Thyroid gland (tissue), 4 donors: ENCODE measurements at regions not wholly inside any gene's neighbourhood (a gene's known extent, or its start where the extent isn't known, plus 50 kb on each side); places are given as distances from the start of the nearest gene placed in this dataset.

Experiments
- DNase-seq, 2 donors: peaks; one replicate each; pipeline ENCODE4 v3.0.0-alpha.2; 2019
- H3K27ac ChIP-seq, 3 donors: fragments of 200-600 bp; sonication (generic); 1 replicate in 2 of 3; 2 replicates in 1 of 3; pipeline ENCODE4 v1.5.1; 2016 to 2019; ENCODE audit warnings: mild to moderate bottlenecking in 1 of 3, moderate library complexity in 1 of 3
- H3K27me3 ChIP-seq: fragments of 200-600 bp; sonication (generic); one replicate; pipeline ENCODE4 v1.5.1; 2019
- H3K36me3 ChIP-seq, 2 donors: fragments of 200-600 bp; sonication (generic); one replicate each; pipeline ENCODE4 v1.5.1; 2016 to 2019
- H3K4me1 ChIP-seq, 2 donors: fragments of 200-600 bp; sonication (generic); one replicate each; pipeline ENCODE4 v1.5.1; 2017 to 2019
- H3K4me3 ChIP-seq, 3 donors: fragments of 200-600 bp; sonication (generic); replicated peaks in 1 of 3; 1 replicate in 2 of 3; 2 replicates in 1 of 3; pipeline ENCODE4 v1.5.1; 2016; ENCODE audit warnings: mild to moderate bottlenecking in 1 of 3
- H3K9me3 ChIP-seq: fragments of 200-600 bp; sonication (generic); one replicate; pipeline ENCODE4 v1.5.1; 2017
- POLR2A ChIP-seq, 2 donors: fragments of 450-650 bp; IDR thresholded peaks; one replicate each; pipeline ENCODE4 v1.6.1; 2017; ENCODE audit warnings: antibody characterized with exemption in 2 of 2, mild to moderate bottlenecking in 2 of 2, moderate library complexity in 1 of 2
- WGBS, 2 donors: methylation state at CpG; one replicate each; pipeline ENCODE4 v1.1.5; 2017; 5-methylcytosine and 5-hydroxymethylcytosine counted together
- intact Hi-C: fragments of 100-400 bp; cut with DNase I; formaldehyde crosslinking; loops from one replicate; pipeline ENCODE4 v1.15.1; 2023
- TF ChIP-seq, protein P1 (sequence below), 6 experiments: fragments of 200-600 bp in 3 of 6; fragments of 450-650 bp in 3 of 6; sonication (generic) in 3 of 6; IDR thresholded peaks; one replicate each; pipeline ENCODE4 v1.5.1; 2016 to 2019; ENCODE audit warnings: antibody characterized with exemption in 6 of 6, mild to moderate bottlenecking in 2 of 6, inconsistent platforms in 1 of 6, moderate library complexity in 1 of 6

DNA sequence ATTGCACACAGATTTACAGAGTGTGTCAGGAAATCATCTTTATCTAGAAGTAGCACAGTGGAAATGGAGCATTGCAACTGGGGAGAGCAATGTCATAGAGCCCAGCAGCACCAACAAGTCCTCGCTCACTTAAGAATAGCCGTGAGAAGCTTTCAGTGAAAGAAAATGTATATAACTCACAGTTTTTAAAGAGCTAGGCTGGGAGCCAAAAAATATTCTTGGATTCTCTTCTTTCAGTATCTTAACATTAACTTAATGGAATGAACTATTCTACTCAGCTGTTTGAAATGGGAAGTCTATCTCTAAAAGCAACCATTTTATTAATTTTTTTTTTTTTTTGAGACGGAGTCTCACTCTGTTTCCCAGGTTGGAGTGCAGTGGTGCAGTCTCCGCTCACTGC lies 329.6 kb downstream of the COG6 start:
- WGBS, 2 donors = 86 to 88% methylated on average over 4 of the region's 4 CpGs
- no peaks in the 10 kb centered on the region for H3K9me3 ChIP-seq
- intact Hi-C loops = no loop called here

DNA sequence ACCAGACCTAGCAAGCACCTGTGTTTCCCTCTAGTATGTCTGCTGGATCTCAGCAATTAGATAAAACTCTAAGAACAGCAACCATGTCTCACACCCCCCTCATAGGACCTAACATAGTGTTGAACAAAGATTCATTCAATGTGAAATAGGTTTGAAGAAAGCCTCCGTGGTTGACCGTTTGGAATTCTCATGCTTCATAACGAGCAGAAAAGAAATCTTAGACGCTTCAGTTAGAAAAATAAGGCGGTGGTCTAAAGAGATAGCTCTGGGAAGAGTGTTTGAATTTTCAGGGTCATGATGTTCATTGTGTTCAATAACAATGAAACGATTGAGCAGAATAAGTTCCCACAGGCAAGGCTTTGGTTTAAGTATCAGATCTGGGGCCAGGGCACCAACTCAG lies 332.9 kb downstream of the COG6 start:
- Histone ChIP-seq H3K27me3 (no peaks in the 10 kb centered on the region), H3K4me3 (no peak overlapping the region), H3K9me3 (no peaks in the 10 kb centered on the region), H3K27ac (no peak overlapping the region), H3K36me3 (no peaks in the 10 kb centered on the region), H3K4me1 (no peaks in the 10 kb centered on the region)
- no peak for TF ChIP-seq POLR2A (IDR thresholded peaks at IDR 0.05)
- TF ChIP-seq, protein P1, sequence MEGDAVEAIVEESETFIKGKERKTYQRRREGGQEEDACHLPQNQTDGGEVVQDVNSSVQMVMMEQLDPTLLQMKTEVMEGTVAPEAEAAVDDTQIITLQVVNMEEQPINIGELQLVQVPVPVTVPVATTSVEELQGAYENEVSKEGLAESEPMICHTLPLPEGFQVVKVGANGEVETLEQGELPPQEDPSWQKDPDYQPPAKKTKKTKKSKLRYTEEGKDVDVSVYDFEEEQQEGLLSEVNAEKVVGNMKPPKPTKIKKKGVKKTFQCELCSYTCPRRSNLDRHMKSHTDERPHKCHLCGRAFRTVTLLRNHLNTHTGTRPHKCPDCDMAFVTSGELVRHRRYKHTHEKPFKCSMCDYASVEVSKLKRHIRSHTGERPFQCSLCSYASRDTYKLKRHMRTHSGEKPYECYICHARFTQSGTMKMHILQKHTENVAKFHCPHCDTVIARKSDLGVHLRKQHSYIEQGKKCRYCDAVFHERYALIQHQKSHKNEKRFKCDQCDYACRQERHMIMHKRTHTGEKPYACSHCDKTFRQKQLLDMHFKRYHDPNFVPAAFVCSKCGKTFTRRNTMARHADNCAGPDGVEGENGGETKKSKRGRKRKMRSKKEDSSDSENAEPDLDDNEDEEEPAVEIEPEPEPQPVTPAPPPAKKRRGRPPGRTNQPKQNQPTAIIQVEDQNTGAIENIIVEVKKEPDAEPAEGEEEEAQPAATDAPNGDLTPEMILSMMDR (IDR thresholded peaks at IDR 0.05) = no peak
- intact Hi-C loops = no loop called here
- WGBS, 2 donors = 77 to 82% methylated on average over 6 of the region's 6 CpGs
- DNase-seq = no peak

More for the DNA sequence above, 329.6 kb downstream of the COG6 start:
- Histone ChIP-seq H3K4me1 (no peaks in the 10 kb centered on the region), H3K27ac (no peak overlapping the region), H3K4me3 (no peak overlapping the region), H3K36me3 (no peaks in the 10 kb centered on the region), H3K27me3 (no peaks in the 10 kb centered on the region)
- no peak for DNase-seq
- no peak for TF ChIP-seq POLR2A (IDR thresholded peaks at IDR 0.05)
- TF ChIP-seq, protein P1 (IDR thresholded peaks at IDR 0.05) = no peak

DNA sequence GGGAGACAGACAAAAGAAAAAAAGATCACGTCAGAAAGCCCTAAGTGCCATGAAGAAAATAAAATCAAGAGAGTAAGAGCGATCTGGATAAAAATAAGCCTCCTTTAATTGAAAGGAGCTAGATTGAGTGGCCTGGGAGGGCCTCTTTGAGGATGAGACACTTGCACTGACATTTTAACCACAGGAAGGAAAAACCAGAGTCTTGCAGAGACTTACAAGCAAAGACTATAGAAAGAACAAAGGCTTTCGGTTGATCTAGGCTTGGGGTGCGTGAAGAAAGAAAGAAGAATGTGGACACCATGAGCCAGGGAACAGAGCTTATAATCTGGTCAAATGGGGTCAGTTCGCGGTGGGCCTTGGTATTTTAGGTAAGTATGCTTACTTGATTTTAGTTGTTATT lies 342.7 kb downstream of the COG6 start:
- intact Hi-C loops = no loop called here
- DNase-seq = no peak

DNA sequence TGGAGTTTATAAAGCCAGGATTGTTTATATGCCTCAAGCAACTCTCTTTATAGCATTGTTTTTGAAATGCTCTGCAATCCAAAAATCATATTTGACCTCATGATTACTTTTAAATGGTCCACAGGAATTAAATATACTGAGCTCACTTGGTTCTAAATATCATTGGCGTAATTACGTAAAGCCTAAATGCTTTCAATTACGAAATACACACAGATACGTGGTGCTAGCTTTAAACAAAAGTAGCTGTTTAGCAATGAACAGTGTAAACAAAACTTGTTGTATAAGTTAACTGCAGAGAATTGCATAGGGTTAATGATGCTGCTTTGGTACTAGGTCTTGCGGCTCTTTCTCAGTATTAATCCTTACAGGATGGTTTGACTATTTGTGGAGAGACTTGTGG lies 346.6 kb downstream of the COG6 start:
- no peak for DNase-seq
- no peaks in the 10 kb centered on the region for H3K4me1 ChIP-seq
- no peak overlapping the region for H3K27ac ChIP-seq
- no peaks in the 10 kb centered on the region for H3K27me3 ChIP-seq
- intact Hi-C loops = no loop called here
- 96 to 97% methylated on average over 5 of the region's 5 CpGs for WGBS, 2 donors
- H3K9me3 ChIP-seq = no peaks in the 10 kb centered on the region
- TF ChIP-seq, protein P1 (IDR thresholded peaks at IDR 0.05) = no peak
- no peak for TF ChIP-seq POLR2A (IDR thresholded peaks at IDR 0.05)
- H3K36me3 ChIP-seq = no peaks in the 10 kb centered on the region
- H3K4me3 ChIP-seq = no peak overlapping the region

More for the DNA sequence above, 342.7 kb downstream of the COG6 start:
- Histone ChIP-seq H3K27ac (no peak overlapping the region), H3K9me3 (no peaks in the 10 kb centered on the region), H3K4me3 (no peak overlapping the region), H3K27me3 (no peaks in the 10 kb centered on the region), H3K36me3 (no peaks in the 10 kb centered on the region), H3K4me1 (no peaks in the 10 kb centered on the region)
- TF ChIP-seq POLR2A (IDR thresholded peaks at IDR 0.05) = no peak
- TF ChIP-seq, protein P1 (IDR thresholded peaks at IDR 0.05) = no peak
- WGBS, 2 donors = 93 to 95% methylated on average over 6 of the region's 6 CpGs

GRCh38 chr13:40013554-40013953 lies 358.1 kb downstream of the COG6 start:
- DNase-seq = no peak
- Histone ChIP-seq H3K36me3 (no peaks in the 10 kb centered on the region), H3K9me3 (no peaks in the 10 kb centered on the region), H3K27me3 (no peaks in the 10 kb centered on the region), H3K27ac (no peak overlapping the region), H3K4me3 (no peak overlapping the region), H3K4me1 (peaks cover 0 to 6% of the 10 kb centered on the region in 2 donors)
- 65 to 75% methylated on average over 2 of the region's 2 CpGs for WGBS, 2 donors
- intact Hi-C loops = no loop called here
- TF ChIP-seq, protein P1 (IDR thresholded peaks at IDR 0.05) = no peak
- TF ChIP-seq POLR2A (IDR thresholded peaks at IDR 0.05) = no peak
